Endothelial cell of umbilical vein (primary cell): ENCODE measurements at regions not wholly inside any gene's neighbourhood (a gene's known extent, or its start where the extent isn't known, plus 50 kb on each side); places are given as distances from the start of the nearest gene placed in this dataset.

Source experiments
- BruUV-seq: library from RNA; stranded (reverse); fragments of 400-500 nt; replicated peaks from 2 replicates; lab custom pipeline; 2021; lab: Mats Ljungman, UMichigan
- CTCF ChIA-PET: fragments of 300-600, 350-600 bp; sonication (Branson Sonifier 250); formaldehyde crosslinking; loops from one replicate; lab custom pipeline; 2021; ENCODE audit warnings: antibody characterized with exemption, inconsistent platforms; lab: Charles Lee
- POLR2A ChIA-PET: fragments of 300-600, 350-600 bp; sonication (Branson Sonifier 250); formaldehyde crosslinking; loops from one replicate; lab custom pipeline; 2021; ENCODE audit warnings: antibody characterized with exemption, inconsistent platforms; lab: Charles Lee
- DNase-seq: peaks from one replicate; pipeline ENCODE4 v3.0.0-alpha.2; 2011; ENCODE audit warnings: low read depth, low spot score
- FAIRE-seq: peaks from 2 replicates; lab custom pipeline; 2011; peaks lifted over from hg19 to GRCh38; lab: Jason Lieb, UNC
- H2AFZ ChIP-seq: 2 replicates; pipeline ENCODE4 v1.6.0; 2012; ENCODE audit warnings: low read depth, low read length, control low read depth, inconsistent platforms
- H3K27ac ChIP-seq: 2 replicates; pipeline ENCODE4 v1.5.1; 2011; ENCODE audit warnings: low read depth, mild to moderate bottlenecking, control low read depth, low read length, moderate library complexity; ENCODE audit not compliant: insufficient read depth
- H3K27me3 ChIP-seq, 2 experiments: 2 replicates each; pipeline versions ENCODE4 v1.6.0 to v1.6.1; 2011; ENCODE audit warnings: low read length in 2 of 2, mixed read lengths in 1 of 2; ENCODE audit not compliant: control insufficient read depth in 2 of 2, insufficient read depth in 2 of 2
- H3K36me3 ChIP-seq, 2 experiments: 2 replicates in 1 of 2; 3 replicates in 1 of 2; pipeline ENCODE4 v1.5.1; 2011; ENCODE audit warnings: low read length in 2 of 2, mild to moderate bottlenecking in 1 of 2, moderate library complexity in 1 of 2; ENCODE audit not compliant: control insufficient read depth in 2 of 2, insufficient read depth in 2 of 2; ENCODE audit errors: extremely low read depth in 1 of 2
- H3K4me1 ChIP-seq: 3 replicates; pipeline ENCODE4 v1.5.1; 2011; ENCODE audit warnings: mild to moderate bottlenecking, low read length; ENCODE audit not compliant: control insufficient read depth, insufficient read depth; ENCODE audit errors: extremely low read depth
- H3K4me2 ChIP-seq: 2 replicates; pipeline ENCODE4 v1.6.1; 2011; ENCODE audit warnings: low read length, control low read depth, mixed read lengths; ENCODE audit not compliant: insufficient read depth
- H3K4me3 ChIP-seq, 3 experiments: fragments of 200-600 bp in 1 of 3; sonication (generic), shearing (Covaris generic) in 1 of 3; replicated peaks in 1 of 3; 2 replicates each; pipeline ENCODE4 v1.5.1; 2011 to 2016; ENCODE audit warnings: control low read depth in 3 of 3, low read length in 3 of 3, mild to moderate bottlenecking in 2 of 3, inconsistent platforms in 1 of 3, low read depth in 1 of 3, moderate library complexity in 1 of 3; ENCODE audit not compliant: insufficient read depth in 1 of 3
- H3K79me2 ChIP-seq: 2 replicates; pipeline ENCODE4 v1.6.0; 2012; ENCODE audit warnings: low read length, inconsistent platforms; ENCODE audit not compliant: control insufficient read depth, insufficient read depth
- H3K9ac ChIP-seq: replicated peaks from 2 replicates; pipeline ENCODE3; 2011; ENCODE audit warnings: low read length, control low read depth; ENCODE audit not compliant: insufficient read depth; ENCODE audit errors: extremely low read depth
- H3K9me1 ChIP-seq: replicated peaks from 3 replicates; pipeline ENCODE4 v1.6.0; 2011; ENCODE audit warnings: mild to moderate bottlenecking, low read length; ENCODE audit not compliant: control insufficient read depth, insufficient read depth; ENCODE audit errors: extremely low read depth
- H3K9me3 ChIP-seq: replicated peaks from 2 replicates; pipeline ENCODE4 v1.5.1; 2012; ENCODE audit warnings: low read length, inconsistent platforms; ENCODE audit not compliant: control insufficient read depth, insufficient read depth
- H4K20me1 ChIP-seq: replicated peaks from 2 replicates; pipeline ENCODE3; 2011; ENCODE audit warnings: mild to moderate bottlenecking, low read length; ENCODE audit not compliant: control insufficient read depth, insufficient read depth; ENCODE audit errors: extremely low read depth
- CTCF ChIP-seq, 2 donors: IDR thresholded peaks; 1 replicate in 1 of 2; 2 replicates in 1 of 2; pipeline ENCODE4 v1.5.1; 2011; ENCODE audit warnings: low read length in 2 of 2, mild to moderate bottlenecking in 2 of 2, moderate library complexity in 2 of 2, control low read depth in 1 of 2, inconsistent platforms in 1 of 2, low read depth in 1 of 2; ENCODE audit not compliant: insufficient read depth in 1 of 2; ENCODE audit errors: extremely low read depth in 1 of 2
- EZH2 ChIP-seq: IDR thresholded peaks from 2 replicates; pipeline ENCODE4 v1.6.1; 2012; ENCODE audit warnings: borderline replicate concordance, low read depth, mild to moderate bottlenecking, moderate library complexity, low read length, inconsistent platforms; ENCODE audit not compliant: severe bottlenecking
- FOS ChIP-seq: IDR thresholded peaks from 2 replicates; pipeline ENCODE4 v1.6.1; 2011; ENCODE audit warnings: mild to moderate bottlenecking, low read length, moderate library complexity, borderline replicate concordance; ENCODE audit not compliant: insufficient read depth
- GATA2 ChIP-seq: IDR thresholded peaks from 2 replicates; pipeline ENCODE4 v1.7.0; 2011; ENCODE audit warnings: low read depth, mild to moderate bottlenecking, moderate library complexity, mixed read lengths, low read length; ENCODE audit not compliant: insufficient read length, insufficient read depth
- JUN ChIP-seq: IDR thresholded peaks from 2 replicates; pipeline ENCODE4 v1.6.1; 2011; ENCODE audit warnings: borderline replicate concordance, low read depth; ENCODE audit not compliant: insufficient read length, insufficient read depth
- MAX ChIP-seq: IDR thresholded peaks from 2 replicates; pipeline ENCODE4 v1.6.1; 2011; ENCODE audit not compliant: insufficient read depth, insufficient read length
- MYC ChIP-seq: IDR thresholded peaks from one replicate; pipeline ENCODE4 v1.6.1; 2011; ENCODE audit warnings: mild to moderate bottlenecking, low read depth, low read length
- POLR2A ChIP-seq: IDR thresholded peaks from 2 replicates; pipeline ENCODE4 v1.6.1; 2012; ENCODE audit warnings: low read depth, mild to moderate bottlenecking, control low read depth, low read length
- POLR2AphosphoS5 ChIP-seq: IDR thresholded peaks from 2 replicates; pipeline ENCODE4 v1.6.1; 2012; ENCODE audit warnings: low read depth, mild to moderate bottlenecking, control low read depth, low read length, moderate library complexity; ENCODE audit not compliant: insufficient read depth
- dilution Hi-C: fragments of 300-500 bp; cut with MboI; formaldehyde crosslinking; loops from one replicate; pipeline ENCODE4 v1.15.0; 2019; ENCODE audit warnings: low sequenced_read_pairs; ENCODE audit not compliant: extremely low pct_ligation_motif_present
- intact Hi-C: fragments of 100-400 bp; cut with micrococcal nuclease; formaldehyde crosslinking; loops from one replicate; pipeline ENCODE4 v1.10.0; 2022

GRCh38 chr10:81027223-81027622 is 489.5 kb downstream of the SH2D4B start:
- Histone ChIP-seq H3K4me1 (no peaks in the 10 kb centered on the region), H3K9ac (no peak overlapping the region), H3K9me1 (no peaks in the 10 kb centered on the region), H3K9me3 (no peaks in the 10 kb centered on the region), H3K36me3 (no peaks in the 10 kb centered on the region), H3K4me2 (no peak overlapping the region), H3K79me2 (no peaks in the 10 kb centered on the region), H2AFZ (no peak overlapping the region), H3K4me3 (no peak overlapping the region), H4K20me1 (no peaks in the 10 kb centered on the region), H3K27ac (no peak overlapping the region), H3K27me3 (no peaks in the 10 kb centered on the region)
- TF ChIP-seq MYC (no peak), FOS (no peak), CTCF (IDR thresholded peaks at IDR 0.05; ENCODE audit: extremely low read depth in 1 of 2, insufficient read depth in 1 of 2, low read depth in 1 of 2, low read length in 2 of 2) (no peak), POLR2AphosphoS5 (no peak), EZH2 (no peak), JUN (no peak), GATA2 (no peak), POLR2A (no peak), MAX (no peak)
- no TSS peak for BruUV-seq
- intact Hi-C loops (no loop called here), dilution Hi-C loops (no loop called here)
- ChIA-PET POLR2A (no interaction called here), CTCF (no interaction called here)
- FAIRE-seq (no peak), DNase-seq (no peak)
